Stimulated activated CD4-positive, alpha-beta T cell treated with anti-CD3 and anti-CD28 coated beads, Interleukin-2, amount 100 ng/mL, for 48 hours (primary cell): ENCODE measurements at regions not wholly inside any gene's neighbourhood (a gene's known extent, or its start where the extent isn't known, plus 50 kb on each side); places are given as distances from the start of the nearest gene placed in this dataset.
"Not testable (repeated sequence)": the region's sequence is repeated elsewhere in the genome, so short reads cannot be mapped to it uniquely, and the experiment has no call there.

Experiments used
- DNase-seq, 2 donors: peaks; one replicate each; pipeline ENCODE4 v3.0.0-alpha.2; 2020

GRCh38 chr20:48350313-48350988 lies 477.3 kb downstream of the PREX1 start:
- DNase-seq = no peak

- no peak for DNase-seq
Observed at GRCh38 chr20:48349656-48350055, 478.1 kb downstream of the PREX1 start.

- no peak for DNase-seq
Observed at GRCh38 chr20:48348022-48348421, 479.8 kb downstream of the PREX1 start.

- DNase-seq = no peak
Observed at GRCh38 chr20:48342822-48343513, 484.8 kb downstream of the PREX1 start.

- no peak for DNase-seq
Observed at GRCh38 chr20:48340883-48341281, 486.9 kb downstream of the PREX1 start.

- DNase-seq = no peak
Observed at GRCh38 chr20:48339986-48340882, 487.6 kb downstream of the PREX1 start.

GRCh38 chr20:48339190-48339985 lies 488.4 kb downstream of the PREX1 start:
- DNase-seq = no peak

GRCh38 chr20:48338717-48339116 lies 489.1 kb downstream of the PREX1 start:
- no peak for DNase-seq

GRCh38 chr20:48336597-48336996 lies 491.2 kb downstream of the PREX1 start:
- no peak for DNase-seq

- DNase-seq = no peak
Observed at GRCh38 chr20:48335308-48336050, 492.3 kb downstream of the PREX1 start.

GRCh38 chr20:48333707-48334106 lies 494.1 kb downstream of the PREX1 start:
- DNase-seq = no peak

- no peak for DNase-seq
Observed at GRCh38 chr20:48332555-48332954, 495.2 kb downstream of the PREX1 start.

- DNase-seq = no peak
Observed at GRCh38 chr20:48331518-48332286, 496.1 kb downstream of the PREX1 start.

GRCh38 chr20:48329676-48330664 lies 497.8 kb downstream of the PREX1 start:
- no peak for DNase-seq

- DNase-seq = no peak
Observed at GRCh38 chr20:48329031-48329615, 498.7 kb downstream of the PREX1 start.

- not testable (repeated sequence) for DNase-seq
Observed at GRCh38 chr20:48327848-48328247, 500.0 kb downstream of the PREX1 start.

GRCh38 chr20:48326868-48327267 lies 500.9 kb downstream of the PREX1 start:
- DNase-seq = no peak

- no peak for DNase-seq
Observed at GRCh38 chr20:48326434-48326691, 501.4 kb downstream of the PREX1 start.

- DNase-seq = no peak
Observed at GRCh38 chr20:48325656-48326433, 502.0 kb downstream of the PREX1 start.
